GM19468 (cell line): ENCODE measurements at regions not wholly inside any gene's neighbourhood (a gene's known extent, or its start where the extent isn't known, plus 50 kb on each side); places are given as distances from the start of the nearest gene placed in this dataset.
"Not testable (repeated sequence)": the region's sequence is repeated elsewhere in the genome, so short reads cannot be mapped to it uniquely, and the experiment has no call there.

Experiments
- ATAC-seq: cut with Tn5 transposase; IDR thresholded peaks from one replicate; pipeline ENCODE4 v1.9.1; 2021; ENCODE audit warnings: mild to moderate bottlenecking, moderate library complexity, moderate number of reproducible peaks; ENCODE audit not compliant: unreplicated experiment; ENCODE audit errors: extremely low read depth

DNA sequence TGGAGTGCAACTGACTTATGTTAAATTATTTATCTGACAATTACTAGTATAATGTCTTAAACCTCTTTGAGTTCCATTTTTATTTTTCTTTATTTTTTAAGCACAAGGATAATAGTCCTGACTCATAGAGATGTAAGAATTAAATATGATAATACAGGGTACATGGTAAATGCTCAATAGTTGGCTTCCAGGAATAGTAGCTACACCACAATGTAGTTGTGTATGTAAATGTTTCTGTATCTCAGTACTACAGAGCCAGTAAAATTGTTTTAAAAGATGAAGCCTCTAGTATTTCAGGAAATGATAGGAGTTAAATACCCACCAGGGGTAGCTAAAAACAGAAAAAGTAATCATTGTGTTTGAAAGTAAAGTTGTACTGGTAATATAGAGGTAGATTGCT is 487.4 kb upstream of the IRAK1BP1 start:
- ATAC-seq, result no peak

DNA sequence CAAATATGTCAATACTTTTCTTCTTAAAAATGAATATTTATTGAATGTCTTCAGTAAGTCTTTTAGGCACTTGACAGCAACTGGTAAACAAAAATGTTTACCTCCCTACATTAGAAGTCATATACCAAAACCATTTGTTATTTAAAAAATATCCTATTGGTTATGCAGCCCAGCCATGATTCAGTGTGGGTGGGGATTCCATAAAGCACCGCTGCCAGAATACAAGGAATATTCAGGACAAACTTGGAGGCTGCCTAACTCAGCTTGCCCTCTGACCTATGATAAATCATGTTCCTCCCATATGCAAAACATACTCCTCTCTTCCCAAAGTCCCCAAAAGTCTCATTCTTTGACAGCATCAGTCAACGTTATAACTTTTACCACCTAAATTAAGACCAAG is 486.8 kb upstream of the IRAK1BP1 start:
- ATAC-seq, result no peak

DNA sequence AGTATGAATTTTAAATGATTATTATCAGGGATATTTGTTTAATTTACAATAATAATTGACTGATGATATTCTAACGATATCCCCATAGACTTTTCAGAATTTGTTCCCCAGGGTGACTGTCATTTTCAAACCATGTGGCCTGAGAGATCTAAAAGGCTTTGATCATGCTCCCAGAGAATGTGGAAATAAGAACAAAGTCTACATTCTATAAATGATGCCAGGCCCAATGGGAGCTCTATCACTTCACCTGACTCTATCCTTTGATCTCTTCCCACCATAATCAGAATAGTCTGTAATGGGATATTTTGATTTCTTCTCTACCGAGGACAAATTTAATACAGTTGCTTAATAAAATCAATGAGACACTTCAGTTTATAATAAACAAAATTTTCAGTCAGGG is 483.4 kb upstream of the IRAK1BP1 start:
- no peak for ATAC-seq

DNA sequence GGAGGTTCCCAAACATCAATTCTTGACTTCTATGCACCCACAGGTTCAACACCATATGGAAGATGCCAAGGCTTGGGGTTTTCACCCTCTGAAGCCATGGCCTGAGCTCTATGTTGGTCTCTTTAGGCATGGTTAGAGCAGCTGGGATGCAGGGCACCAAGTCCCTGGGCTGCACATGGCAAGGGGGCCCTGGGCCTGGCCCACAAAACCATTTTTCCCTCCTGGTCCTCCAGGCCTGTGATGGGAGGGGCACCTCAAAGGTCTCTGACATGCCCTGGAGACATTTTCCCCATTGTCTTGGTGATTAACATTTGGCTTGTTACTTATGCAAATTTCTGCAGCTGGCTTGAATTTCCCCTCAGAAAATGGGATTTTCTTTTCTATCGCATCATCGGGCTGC is 480.5 kb upstream of the IRAK1BP1 start:
- not testable (repeated sequence) for ATAC-seq

DNA sequence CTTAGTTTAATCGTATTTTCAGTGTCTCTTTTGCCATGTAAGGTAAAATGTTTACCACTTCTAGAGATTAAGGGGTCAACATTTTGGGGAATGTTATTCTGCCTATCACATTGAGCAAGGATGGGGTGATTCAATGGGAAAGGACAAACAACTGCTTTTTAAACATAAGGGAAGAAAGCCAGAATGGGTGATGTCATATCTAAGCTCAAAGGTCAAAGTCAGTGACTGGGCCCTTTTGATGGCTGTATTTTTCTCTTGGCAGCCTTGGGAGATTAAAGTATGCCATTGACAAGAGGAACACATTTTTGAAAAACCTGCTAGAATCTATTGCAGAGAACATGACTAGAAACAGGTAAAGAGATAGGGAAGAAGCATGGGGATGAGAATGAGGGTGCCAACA is 477.3 kb upstream of the IRAK1BP1 start:
- ATAC-seq, result no peak

DNA sequence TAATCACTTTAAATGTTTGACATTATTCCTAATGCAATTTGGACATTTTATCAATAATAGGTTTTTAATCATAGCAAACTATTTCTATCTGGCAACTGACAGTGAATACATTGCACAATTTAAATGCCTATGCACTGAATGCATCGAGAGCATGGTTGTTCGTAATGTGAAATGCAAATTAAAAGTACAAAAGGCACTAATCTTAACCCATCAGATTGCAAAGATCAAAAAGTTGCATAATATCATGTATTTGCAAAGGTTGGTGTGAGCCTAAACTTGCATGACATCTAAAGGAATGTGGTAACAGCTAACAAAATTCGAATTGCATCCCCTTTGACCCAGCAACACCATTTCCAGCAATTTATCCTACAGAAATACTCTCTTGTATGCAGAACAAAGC is 469.9 kb upstream of the IRAK1BP1 start:
- ATAC-seq, result no peak

DNA sequence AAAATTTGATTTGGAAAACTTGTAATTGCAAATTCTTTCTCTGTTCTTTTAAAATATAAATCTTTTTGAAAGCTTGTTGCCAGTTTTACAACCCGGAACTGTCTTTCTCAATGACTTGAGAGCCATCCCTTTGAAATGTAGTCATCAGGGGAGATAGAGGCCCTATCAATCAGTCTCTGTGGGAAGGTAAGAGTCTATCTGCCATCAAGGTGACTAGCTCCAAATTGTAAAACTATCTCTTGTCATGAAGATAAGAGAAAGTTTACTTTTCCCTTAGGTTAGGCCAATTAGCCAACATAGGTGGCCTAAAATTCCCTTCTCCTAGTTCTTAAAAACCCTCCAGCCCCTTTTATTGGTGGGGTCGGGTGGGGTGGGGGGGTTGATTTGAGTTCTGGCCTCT is 469.1 kb upstream of the IRAK1BP1 start:
- no peak for ATAC-seq

DNA sequence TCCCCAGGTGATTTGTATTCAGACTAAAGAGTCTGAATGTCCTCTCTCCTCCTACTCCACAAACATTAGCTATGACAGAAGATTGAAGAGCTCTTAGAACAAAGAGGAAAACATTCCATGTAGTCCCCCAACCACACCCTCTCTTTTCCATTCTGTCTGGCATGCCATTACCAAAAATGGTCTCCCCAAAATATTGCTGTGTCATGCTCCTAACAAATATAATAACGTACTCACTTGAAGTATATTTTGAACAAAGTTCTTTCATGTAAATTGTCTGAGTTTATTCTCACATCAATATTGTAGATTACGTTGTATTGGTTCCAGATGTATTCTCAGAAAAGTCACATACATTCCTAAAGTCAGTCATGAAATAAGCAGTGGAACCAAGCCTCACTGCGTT is 467.3 kb upstream of the IRAK1BP1 start:
- no peak for ATAC-seq

DNA sequence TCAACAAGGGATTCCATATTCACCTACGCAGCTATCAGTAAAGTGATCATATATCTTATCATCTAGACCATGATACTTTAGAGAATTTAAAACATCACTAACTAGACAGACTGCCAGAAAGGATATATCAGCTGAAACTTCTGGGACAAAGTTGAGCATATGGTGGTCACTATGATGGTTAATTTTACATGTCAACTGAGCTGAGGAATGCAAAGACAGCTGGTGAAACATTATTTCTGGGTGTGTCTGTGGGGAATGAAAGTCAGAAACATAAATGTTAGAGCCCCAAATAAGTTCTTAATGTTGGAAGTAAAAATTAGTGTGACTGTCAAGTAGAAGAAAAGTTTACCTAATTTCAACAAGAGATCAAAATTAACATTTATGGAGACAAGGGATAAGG is 440.0 kb upstream of the IRAK1BP1 start:
- ATAC-seq, result no peak

DNA sequence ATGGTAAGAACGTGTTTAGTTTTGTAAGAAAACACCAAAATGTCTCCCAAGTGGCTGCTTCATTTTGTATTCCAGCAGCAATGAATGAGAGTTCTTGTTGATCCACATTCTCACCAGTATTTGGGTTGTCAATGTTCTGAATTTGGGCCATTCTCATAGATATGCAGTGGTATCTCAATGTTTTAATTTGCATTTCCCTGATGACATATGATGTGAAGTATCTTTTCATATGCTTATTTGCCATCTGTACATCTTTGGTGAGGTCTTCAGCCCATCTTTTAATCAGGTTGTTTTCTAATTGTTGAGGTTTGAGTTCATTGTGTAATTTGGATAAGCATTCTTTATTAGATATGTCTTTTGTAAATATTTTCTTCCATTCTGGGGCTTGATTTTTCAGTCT is 436.8 kb upstream of the IRAK1BP1 start:
- ATAC-seq, result no peak

DNA sequence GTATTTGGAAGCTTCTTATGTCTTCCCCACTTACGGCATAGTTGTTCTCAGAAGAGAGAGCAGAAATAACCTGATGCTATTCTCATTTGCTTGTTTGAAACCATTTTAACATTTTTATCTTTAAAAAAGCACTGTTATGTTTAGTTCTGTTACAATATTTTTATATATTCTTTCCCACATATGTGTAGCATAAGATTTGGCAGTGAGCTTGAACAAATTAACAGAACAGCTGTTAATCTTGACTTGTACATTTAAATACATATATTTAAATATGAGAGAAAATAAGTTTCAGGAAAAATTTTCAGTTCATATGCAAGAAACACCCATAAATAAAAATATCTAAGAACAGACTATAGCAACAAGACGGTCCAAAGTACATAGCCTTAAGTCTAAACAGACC is 431.7 kb upstream of the IRAK1BP1 start:
- no peak for ATAC-seq

DNA sequence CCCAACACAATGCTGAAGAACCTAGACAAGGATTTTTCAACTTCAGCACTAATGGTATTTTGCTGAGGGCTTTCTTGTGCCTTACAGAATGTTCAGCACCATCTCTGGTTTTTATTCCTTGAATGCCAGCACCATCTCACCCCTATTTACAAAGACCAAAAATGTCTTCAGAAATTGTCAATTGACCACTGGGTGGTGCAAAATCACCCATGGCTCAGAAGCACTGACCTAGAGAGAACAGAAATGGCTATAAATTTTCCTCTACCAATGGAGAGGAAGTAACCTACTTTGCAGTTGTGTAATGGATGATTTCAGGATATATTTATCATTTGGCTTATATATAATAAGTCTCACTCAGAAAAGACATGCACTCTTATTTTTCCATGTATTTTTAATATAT is 431.0 kb upstream of the IRAK1BP1 start:
- ATAC-seq, result no peak

DNA sequence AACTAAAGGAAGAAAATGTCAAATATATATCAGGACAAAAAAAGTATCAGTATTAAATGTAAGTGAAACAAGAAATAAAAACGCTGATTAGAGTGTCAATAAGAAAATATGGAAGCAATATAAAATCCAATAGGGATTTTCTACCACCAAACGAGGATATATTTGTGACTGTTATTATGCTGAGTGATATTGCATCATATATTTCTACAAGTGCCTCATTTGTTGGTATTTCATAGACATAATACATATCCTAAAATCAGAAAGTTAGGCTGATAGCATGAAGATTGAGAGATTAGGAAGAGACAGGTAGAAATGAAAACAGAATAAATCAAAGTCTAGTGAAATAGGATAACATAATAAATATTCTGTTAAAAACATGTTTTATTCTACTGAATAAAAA is 429.2 kb upstream of the IRAK1BP1 start:
- ATAC-seq, result no peak

DNA sequence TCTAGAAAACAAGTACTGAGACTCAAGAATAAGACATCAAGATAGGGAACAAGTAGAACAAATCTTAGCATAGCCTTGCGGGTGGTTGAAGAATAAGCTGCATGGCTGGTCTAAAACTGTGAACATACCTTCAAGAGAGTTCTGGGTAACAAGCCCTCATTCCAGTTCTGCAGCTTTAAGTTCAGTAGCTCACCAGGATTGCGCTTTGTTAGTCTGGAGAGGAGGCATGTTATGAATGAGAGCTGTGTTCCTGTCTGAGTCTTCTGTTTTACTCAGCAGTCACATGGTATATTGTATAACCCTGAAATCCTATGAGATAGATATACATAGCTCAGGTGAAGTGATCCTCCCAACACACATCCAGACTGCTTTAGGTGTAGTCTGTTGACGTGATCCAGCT is 406.6 kb upstream of the IRAK1BP1 start:
- no peak for ATAC-seq

DNA sequence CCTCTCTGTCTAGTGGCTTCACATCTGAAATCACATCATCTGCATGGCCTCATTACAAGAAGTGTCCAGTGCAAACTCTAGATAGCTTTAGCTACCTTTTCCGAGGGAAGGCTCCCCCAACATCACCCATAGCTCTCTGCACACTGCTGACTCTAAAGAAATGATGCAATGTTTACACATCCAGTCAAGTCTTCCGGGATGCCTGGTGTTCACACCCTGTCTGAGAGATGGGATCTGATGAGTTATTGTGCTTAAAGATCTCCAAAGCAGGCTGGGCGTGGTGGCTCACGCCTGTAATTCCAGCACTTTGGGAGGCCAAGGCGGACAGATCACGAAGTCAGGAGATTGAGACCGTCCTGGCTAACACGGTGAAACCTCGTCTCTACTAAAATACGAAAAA is 404.6 kb upstream of the IRAK1BP1 start:
- ATAC-seq, result no peak

DNA sequence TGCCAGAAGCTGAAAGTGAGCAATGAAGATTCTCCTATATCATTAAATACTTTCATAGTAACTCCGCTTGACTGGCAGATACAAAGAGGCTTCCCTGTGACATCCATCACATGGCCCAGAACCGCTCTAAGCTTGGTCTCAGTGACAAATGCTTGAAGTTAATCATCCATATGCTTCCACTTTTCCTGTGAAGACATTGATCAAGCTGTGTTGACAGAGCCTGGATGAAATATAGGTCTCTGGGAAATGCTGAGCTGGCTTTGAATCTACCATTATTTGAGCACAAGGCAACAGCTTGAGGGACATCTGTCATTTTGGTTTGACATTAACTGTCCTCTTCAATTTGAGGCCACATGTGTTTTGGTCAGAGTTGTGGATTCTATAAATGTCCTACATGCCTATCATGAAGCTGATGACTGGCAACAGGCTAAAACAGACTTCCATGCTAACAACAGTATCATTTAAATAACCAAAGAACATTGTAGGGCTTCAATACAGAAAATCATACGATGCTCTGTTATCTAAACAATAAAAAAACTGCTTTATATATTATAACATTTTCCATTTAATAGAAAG is 402.2 kb upstream of the IRAK1BP1 start:
- no peak for ATAC-seq

DNA sequence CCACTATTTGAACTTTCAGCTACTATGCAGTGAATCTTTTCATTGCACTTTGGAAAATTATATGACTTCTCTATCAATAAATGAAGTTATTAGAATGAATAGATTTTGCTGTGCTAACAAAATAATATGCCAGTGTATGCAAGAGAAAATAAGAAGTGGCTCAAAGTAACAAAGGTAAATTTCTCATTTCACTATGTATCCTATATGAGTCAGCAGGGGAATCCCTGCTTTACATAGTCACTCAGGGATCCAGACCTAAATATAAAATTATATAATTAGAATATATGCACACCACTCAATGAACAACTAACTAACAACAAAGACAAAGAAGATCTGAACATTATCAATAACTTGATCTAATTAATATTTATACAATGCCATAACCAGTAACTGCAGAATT is 390.8 kb upstream of the IRAK1BP1 start:
- no peak for ATAC-seq

DNA sequence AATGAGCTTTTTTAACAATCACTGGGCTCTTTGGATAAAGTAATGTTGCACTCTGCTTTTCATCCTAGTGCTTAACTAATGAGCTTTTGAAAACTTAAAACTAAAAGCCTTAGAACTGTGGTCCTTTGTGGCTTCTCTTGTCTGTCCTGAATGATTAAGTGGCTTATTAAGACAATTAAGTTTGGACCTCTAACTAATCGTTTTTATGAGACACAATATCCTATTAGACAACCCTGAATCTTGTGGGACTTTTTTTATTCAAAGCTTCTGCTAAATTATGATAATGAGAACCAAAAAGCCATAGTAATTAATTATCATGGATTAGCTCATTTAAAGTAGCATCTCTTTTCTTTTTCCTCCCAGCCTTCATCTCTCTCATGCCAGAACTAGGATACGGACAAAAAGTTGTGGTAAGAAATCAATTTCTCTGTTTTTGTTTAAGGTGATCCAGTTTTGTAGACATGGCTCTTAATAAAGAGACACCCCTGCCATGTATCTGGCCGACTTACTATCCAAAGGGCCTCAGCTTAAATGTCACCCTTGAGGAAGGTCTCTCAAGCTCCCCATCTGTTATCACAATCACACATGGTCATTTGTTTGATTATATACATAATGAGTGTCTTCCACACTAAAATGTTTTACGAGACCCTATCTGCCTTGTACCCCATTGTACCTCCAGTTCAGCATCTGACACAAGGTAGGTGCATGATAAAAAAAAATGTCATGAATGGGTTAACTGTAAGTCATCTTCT is 384.4 kb upstream of the IRAK1BP1 start:
- ATAC-seq, result no peak

DNA sequence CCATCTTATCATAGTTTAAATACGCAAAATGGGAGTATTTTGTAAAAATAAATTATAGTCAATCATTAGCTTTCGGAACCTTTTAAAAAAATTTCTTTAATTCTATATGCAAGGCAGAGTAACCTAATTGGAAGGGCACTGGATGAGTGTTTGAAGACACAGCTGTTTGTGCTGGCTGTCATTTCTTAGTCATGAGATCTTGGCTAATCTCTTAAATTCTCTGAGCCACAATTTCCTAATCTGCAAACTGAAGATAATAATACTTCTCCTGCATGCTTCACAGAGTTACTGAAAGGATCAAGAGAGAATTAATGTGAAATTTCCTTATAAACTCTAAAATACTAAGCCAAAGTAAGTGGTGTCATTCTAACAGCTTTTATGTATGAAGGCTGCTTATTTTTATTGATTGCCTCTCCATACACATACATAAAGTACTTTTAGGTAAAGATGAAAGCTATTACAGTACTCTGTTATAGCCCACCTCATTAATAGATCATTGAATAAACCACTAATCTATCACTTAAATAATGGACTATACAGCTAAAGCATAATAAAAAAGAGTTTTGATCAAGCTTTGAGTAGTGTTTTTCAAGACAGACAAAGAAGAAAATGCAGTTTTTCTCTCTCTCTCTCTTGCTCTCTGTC is 383.7 kb upstream of the IRAK1BP1 start:
- no peak for ATAC-seq

DNA sequence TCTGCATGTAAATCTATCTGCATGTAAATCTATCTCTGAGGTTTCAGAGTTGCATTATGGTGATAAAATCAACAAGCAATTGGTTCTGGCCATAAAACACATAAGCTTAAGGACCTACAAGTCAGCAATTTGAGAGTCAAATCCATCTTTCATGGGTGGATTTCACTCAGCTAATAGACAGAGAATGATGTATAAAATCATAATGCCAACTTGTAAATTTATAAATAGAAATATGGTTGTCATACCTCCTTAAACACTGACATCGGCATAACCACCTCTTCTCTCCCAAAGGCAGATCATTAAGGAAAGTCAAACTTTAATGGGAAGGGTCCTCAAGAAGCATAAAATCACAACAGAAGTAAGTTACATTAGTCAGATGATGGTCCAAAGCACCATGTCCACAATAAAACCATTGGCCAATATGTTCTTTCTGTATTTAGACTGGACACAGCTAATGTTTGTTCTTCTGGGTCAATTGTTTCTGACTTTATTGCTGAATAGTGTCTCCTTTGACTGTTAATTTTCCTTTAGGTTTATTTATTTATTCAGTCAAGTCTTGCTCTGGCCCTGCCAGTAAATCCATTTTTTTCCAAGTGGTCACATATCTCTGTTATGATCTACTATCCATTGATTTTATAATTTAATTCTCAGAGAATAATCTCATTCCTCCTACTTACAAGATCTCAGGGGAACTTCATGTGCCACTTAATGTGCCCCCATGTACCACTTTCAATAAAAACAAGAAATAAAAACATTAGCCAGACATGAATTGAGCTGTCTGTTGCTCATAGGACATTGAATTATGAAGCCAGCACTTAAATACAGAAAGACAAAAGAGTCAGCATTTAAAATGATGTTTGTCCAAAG is 382.9 kb upstream of the IRAK1BP1 start:
- ATAC-seq, result no peak

DNA sequence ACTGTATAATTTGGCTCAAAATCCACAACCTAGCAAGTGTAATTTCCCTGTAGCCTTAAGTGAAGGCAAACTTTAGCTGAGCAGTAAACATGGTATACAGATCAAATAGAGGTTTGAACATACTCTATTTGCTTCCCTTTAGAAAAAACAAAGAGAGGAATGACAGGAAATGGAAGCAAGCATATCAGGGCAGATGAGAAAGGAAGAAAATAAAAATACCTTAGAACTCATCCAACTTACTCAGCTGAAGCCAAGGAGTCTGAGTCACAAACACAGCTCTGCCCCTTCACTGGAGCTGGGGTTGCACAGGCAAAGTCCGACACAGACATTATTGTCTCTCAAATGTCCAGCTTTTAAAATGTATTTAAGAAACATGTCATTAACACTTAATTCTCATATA is 379.9 kb upstream of the IRAK1BP1 start:
- ATAC-seq, result no peak
